HK-2 (cell line): ENCODE measurements at regions not wholly inside any gene's neighbourhood (a gene's known extent, or its start where the extent isn't known, plus 50 kb on each side); places are given as distances from the start of the nearest gene placed in this dataset.
"Not testable (repeated sequence)": the region's sequence is repeated elsewhere in the genome, so short reads cannot be mapped to it uniquely, and the experiment has no call there.

Source experiments
- DNase-seq: peaks from one replicate; pipeline ENCODE4 v3.0.0-alpha.2; 2018; ENCODE audit not compliant: unreplicated experiment

GRCh38 chr6:112459758-112460304 lies 112.7 kb downstream of the RFPL4B start:
- no peak for DNase-seq

GRCh38 chr6:112464901-112465665 lies 118.0 kb downstream of the RFPL4B start:
- DNase-seq = no peak

GRCh38 chr6:112466373-112467151 lies 119.4 kb downstream of the RFPL4B start:
- no peak for DNase-seq

GRCh38 chr6:112468359-112468758 lies 121.2 kb downstream of the RFPL4B start:
- DNase-seq = no peak

DNA sequence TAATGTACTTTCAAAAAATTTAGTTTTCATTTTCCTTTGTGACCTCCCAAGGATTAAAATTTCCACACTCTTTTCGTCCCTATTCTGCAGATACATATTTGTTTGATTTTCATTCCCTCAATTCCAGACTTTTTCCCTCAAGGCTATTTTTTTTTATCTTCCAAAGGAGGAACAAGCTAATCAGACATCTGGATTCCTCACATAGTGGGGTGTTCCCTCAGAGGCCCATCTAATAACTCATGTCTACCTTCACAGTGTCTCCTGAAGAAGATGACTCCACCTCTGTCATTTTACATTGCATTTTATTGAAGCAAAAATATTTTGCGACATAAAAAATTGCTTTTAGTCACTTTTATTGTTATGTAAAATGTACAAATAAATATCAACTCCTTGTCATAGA lies 122.2 kb downstream of the RFPL4B start:
- no peak for DNase-seq

DNA sequence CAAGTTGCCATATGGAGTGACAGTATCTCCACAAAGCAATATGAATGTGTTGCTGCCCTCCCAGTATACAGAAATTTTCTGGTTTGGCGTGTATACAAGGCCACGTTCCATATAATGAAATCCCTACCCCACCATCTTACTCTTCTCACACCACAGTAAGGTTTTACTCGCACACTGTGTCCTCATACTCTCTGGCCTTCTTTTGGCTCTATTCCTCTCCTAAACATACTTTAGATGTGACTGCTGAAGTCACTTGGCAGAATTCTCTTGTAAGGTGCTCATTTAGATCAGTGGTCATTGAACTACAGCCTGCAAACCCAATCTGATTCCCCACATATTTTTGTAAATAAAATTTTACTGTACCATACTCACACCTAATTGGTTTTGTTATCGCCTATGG lies 123.2 kb downstream of the RFPL4B start:
- DNase-seq = no peak

DNA sequence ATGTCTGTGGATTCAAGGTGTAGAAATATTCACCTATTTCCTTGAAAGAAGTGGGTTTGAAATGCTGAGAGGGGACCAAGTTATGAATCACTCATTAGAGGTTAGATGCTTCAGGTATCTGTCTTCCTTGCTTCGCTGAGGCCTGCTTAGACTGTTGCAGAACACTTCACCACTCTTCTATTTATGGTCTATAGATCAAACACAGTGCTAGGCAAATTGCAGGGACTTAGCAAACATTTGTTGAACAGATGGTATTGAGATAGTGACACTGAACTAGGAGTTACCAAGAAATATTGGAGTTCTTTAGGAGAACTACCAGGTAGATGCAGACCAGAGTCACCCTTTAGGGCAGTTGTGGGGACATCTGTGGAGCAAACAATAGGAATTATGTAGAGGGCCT lies 123.8 kb downstream of the RFPL4B start:
- DNase-seq = no peak

DNA sequence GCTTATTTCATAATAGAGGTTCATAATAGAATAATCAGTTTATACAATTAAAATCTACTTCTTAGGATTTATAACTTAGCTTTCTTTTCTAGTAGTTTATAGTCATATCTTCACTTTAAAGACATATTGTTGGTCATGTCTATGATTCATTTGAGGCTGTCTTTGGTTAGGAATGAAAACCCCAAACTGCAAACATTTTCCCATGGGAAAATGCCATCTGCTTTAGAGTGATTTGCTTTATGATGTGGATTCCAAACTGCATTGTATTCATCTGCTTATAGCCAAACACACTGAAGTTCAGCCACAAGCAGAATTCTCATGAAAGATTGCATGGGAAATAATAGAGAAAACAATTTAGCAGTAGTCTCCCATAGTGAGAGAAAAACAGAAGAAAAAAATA lies 128.0 kb downstream of the RFPL4B start:
- DNase-seq = no peak

DNA sequence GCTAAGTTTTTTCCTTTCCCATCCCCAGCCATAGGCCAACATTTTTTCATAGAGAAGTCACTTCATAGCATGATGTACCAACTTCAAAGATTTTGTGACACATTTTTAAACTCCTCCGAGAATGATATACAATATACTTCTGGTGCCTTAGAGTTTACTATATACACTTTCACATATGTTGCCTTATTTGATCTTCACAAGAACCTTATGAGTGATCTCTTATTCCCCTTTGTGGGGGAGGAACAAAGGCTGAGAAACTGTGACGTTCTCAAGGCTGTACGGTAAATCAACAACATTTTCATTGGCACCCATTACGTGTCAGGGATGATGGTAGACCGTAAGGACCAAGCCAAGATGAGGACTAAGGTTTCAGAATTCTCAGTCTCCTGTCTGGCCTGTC lies 130.0 kb downstream of the RFPL4B start:
- DNase-seq = no peak

- DNase-seq = no peak
Observed at GRCh38 chr6:112478036-112478435, 130.9 kb downstream of the RFPL4B start.

DNA sequence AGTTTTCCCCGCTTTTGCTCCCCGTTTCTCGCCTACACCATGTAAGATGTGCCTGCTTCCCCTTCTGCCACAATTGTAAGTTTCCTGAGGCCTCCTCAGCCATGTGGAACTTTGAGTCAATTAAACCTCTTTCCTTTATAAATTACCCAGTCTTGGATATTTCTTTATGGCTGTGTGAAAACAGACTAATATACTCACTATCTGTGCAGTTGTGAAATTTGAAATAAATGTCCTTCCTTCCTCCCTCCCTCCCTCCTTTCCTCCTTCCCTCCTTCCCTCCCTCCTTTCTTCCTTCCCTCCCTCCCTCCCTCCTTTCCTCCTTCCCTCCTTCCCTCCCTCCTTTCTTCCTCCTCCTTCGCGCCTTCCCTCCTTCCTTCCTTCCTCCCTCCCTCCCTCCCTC lies 132.8 kb downstream of the RFPL4B start:
- not testable (repeated sequence) for DNase-seq

DNA sequence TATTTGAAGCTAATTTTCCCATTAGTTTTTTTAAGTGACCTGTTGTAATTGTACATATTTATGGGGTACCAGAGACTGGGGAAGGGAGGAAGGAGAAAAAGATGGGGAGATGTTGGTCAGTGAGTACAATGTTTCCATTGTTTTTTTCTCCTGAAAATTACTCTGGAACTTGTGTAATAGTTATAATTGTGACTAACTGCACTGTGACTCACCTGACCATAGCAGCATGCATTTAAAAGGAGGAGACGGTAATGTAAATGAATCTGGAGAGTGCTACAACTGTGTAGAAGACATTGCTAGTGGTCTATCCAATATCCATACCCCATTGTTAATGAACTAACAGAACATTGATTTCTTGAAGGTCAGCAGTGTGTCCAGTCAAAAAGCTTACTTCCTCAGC lies 133.4 kb downstream of the RFPL4B start:
- no peak for DNase-seq

- no peak for DNase-seq
Observed at GRCh38 chr6:112481211-112481610, 134.1 kb downstream of the RFPL4B start.

- DNase-seq = no peak
Observed at GRCh38 chr6:112482373-112482772, 135.2 kb downstream of the RFPL4B start.

GRCh38 chr6:112485120-112485826 lies 138.1 kb downstream of the RFPL4B start:
- no peak for DNase-seq

GRCh38 chr6:112485827-112486212 lies 138.7 kb downstream of the RFPL4B start:
- DNase-seq = no peak

- DNase-seq = no peak
Observed at GRCh38 chr6:112486454-112486853, 139.3 kb downstream of the RFPL4B start.

DNA sequence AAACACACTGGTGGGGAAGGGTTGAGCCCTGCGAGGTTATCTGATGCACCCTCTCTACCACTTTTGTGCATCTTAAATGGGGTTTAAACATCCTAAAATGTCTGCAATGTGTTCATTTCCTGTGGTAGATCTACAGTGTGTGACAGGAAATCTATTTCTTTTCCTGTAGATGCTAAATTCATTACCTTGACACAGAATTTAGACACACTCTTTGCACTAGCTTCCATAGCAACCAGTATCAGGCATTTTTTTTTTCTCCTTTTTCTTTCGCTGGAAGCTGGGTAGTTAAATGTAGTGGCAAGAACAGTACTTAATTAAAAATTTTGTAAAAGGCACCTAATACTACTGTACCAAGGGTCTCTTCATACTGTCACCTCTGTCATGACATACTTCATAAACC lies 141.1 kb downstream of the RFPL4B start:
- no peak for DNase-seq

DNA sequence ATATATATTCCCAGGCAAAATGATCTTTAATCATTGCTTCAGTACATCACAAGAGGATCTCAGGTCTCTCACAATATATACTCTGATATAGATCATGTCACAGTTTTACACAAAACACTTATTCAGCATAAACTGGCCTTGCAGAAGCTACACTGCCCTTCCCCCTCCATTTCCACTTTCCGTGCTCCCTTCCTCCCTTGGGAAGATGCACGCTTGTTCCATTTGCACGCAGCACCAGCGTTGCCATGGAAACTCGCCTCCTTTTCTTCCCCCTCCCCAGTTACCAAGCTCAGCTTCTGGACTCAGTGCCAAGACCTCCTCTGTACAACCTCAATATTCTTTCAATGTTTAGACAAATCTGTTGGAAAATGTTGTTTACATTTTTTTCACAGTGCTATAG lies 154.6 kb downstream of the RFPL4B start:
- no peak for DNase-seq

GRCh38 chr6:112502351-112503090 lies 155.4 kb downstream of the RFPL4B start:
- no peak for DNase-seq

GRCh38 chr6:112503091-112503596 lies 156.0 kb downstream of the RFPL4B start:
- no peak for DNase-seq
